GM10266 (cell line): ENCODE measurements at regions not wholly inside any gene's neighbourhood (a gene's known extent, or its start where the extent isn't known, plus 50 kb on each side); places are given as distances from the start of the nearest gene placed in this dataset.

ENCODE experiments used
- DNase-seq: peaks from one replicate; pipeline ENCODE4 v3.0.0; 2012; ENCODE audit errors: extremely low spot score
- TF ChIP-seq, protein P1 (sequence below): IDR thresholded peaks from 2 replicates; pipeline ENCODE4 v1.5.1; 2012; ENCODE audit warnings: mild to moderate bottlenecking, low read depth; ENCODE audit not compliant: control insufficient read depth, insufficient read depth; ENCODE audit errors: missing control alignments

DNA sequence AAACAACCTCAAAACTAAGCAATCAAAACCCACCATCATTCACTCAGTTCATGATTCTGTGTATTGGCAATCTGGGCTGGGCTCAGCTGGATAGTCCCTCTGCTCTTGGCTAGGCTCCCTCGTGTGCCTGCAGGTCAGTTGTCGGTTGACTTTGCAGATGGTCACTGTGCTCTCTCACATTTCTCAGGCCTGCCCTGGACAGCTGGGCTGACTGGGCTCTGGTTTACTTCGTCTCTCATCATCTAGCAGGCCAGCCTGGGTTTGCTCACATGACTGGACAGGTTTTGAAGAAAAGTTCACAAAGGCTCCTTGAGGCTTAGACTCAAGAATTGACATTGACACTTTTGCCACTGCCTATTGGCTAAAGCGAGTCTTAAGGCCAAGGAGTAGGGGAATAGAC, 105.0 kb upstream of the CTNNB1 start:
- no peak for DNase-seq
- TF ChIP-seq, protein P1, sequence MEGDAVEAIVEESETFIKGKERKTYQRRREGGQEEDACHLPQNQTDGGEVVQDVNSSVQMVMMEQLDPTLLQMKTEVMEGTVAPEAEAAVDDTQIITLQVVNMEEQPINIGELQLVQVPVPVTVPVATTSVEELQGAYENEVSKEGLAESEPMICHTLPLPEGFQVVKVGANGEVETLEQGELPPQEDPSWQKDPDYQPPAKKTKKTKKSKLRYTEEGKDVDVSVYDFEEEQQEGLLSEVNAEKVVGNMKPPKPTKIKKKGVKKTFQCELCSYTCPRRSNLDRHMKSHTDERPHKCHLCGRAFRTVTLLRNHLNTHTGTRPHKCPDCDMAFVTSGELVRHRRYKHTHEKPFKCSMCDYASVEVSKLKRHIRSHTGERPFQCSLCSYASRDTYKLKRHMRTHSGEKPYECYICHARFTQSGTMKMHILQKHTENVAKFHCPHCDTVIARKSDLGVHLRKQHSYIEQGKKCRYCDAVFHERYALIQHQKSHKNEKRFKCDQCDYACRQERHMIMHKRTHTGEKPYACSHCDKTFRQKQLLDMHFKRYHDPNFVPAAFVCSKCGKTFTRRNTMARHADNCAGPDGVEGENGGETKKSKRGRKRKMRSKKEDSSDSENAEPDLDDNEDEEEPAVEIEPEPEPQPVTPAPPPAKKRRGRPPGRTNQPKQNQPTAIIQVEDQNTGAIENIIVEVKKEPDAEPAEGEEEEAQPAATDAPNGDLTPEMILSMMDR, result no peak

DNA sequence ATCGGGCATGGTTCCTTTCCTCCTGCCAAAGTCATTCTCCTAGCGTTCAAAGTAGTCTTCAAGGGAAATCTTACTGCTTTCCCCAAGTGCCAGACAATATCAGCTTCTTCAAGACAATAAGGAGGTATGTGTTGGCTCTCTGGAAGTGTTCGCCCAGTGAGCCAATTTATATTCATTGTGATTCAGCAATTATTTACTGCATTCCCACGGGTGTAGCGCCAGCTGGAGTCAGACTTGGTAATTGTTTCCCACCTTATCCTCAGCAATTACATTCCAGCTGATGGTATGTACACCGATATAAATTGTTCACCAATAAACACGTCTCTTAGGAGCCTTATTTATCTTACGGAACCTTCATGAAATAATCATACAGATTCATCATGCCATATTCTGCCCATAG, 103.6 kb upstream of the CTNNB1 start:
- TF ChIP-seq, protein P1, result no peak
- no peak for DNase-seq

DNA sequence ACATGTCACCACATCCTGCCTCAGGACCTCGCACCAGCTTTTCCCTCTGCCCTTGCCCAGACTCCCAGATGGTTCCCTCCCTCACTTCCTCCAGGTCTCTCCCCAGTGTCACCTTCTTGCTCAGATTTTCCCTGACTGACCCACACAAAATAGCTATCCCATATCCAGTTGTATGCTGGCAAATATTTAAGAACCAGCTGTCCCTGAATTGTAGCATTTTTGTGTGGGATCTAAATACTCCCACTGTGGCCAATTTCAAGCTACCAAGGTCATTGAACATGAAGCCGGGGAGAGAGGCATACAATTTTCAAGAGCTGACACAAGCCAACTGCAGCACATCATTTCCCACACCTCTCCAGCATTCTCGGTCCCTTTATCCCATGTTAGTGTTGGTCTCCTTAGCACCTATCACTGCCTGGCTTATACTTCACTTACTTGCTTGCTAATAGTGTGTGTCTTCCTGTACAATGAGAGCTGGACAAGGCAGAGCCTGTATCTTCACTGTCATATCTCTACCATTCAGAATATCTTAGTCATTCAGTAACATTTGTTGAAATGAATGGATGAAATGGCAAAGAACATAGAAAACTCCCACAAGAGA, 101.3 kb upstream of the CTNNB1 start:
- DNase-seq, result no peak
- TF ChIP-seq, protein P1, result no peak

DNA sequence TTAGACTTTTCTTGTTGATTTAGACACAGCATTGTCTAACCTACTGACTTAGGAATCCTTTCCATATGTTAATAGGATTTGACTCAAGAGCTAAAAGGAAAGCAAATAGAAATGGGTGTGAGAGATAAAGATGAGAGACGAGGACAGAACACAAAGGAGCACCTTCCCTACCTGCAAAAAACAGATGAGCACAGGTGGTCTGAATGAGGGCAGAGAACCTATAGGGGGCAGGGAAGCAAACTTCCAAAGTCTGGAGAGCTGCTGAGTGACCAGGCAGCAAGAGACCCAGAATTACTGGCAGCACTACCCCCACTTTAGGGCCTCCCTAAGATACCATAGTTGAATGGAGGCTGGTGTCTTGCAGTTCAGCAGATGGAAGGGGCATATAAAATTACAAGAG, 98.1 kb upstream of the CTNNB1 start:
- TF ChIP-seq, protein P1, result no peak
- no peak for DNase-seq

DNA sequence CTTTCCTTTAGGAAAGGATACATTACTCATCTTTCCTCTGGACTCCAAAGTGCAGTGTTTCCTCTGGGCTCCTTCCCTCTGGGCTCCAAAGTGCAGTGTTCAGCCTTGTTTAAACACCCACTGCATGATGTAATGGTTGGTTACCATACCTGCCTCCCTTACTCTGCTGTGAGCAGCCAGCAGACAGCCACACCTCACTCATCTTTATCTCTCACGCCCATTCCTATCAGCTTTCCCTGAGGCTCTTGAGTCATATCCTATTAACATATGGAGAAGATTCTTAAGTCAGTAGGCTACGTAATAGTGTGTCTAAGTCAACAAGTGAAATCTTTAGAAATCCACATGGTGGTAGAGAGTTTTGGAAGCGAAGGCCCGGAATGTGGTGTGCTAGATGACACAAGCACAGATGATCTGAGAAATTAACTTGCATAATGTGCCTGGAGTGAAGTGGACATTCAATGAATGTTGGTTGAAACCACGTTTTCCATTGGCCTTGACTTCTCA, 97.2 kb upstream of the CTNNB1 start:
- TF ChIP-seq, protein P1, result no peak
- no peak for DNase-seq

DNA sequence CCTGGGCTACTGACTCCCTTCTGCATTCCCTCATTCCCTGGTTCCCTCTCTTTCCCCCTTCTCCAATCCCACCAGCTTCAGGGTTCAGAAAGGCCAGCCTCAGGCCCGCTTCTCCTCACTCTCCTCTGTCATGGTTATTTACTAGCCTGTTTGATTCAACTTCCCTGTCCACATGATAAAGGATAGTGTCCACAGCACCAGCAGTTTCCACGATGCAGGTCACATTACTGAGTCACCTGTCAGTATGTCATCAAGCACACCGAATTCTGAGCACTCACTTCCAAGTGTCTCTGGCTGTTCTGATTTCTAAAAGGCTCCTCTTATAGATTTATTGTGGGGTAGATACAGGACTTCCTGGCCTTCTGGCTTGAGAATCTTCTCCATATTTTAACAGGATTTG, 96.6 kb upstream of the CTNNB1 start:
- TF ChIP-seq, protein P1, result no peak
- DNase-seq, result no peak

DNA sequence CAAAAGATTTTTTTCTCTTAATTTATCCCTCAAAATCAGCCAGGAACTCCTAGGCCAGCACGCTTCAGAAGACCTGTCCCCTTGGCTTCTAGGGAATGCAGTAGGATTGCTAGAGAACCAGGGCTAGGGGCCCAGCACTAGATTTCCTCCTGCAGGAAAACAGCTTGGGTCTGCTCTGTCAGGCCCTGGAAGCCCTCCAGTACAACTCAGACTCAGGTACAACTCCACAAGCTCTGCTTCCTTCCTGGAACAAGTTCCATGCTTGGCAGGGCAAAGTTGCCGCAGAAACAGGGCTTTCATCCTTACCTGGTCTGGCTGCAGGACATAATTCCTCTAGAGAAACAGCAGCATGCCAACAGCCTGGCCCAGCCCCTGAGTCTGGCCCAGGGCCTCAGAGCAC, 96.1 kb upstream of the CTNNB1 start:
- DNase-seq, result no peak
- TF ChIP-seq, protein P1, result no peak
